Thyroid gland (tissue), 4 donors: ENCODE measurements at regions not wholly inside any gene's neighbourhood (a gene's known extent, or its start where the extent isn't known, plus 50 kb on each side); places are given as distances from the start of the nearest gene placed in this dataset.

Experiments
- POLR2A ChIP-seq, 2 donors: fragments of 450-650 bp; IDR thresholded peaks; one replicate each; pipeline ENCODE4 v1.6.1; 2017; ENCODE audit warnings: antibody characterized with exemption in 2 of 2, mild to moderate bottlenecking in 2 of 2, moderate library complexity in 1 of 2
- TF ChIP-seq, protein P1 (sequence below), 6 experiments: fragments of 200-600 bp in 3 of 6; fragments of 450-650 bp in 3 of 6; sonication (generic) in 3 of 6; IDR thresholded peaks; one replicate each; pipeline ENCODE4 v1.5.1; 2016 to 2019; ENCODE audit warnings: antibody characterized with exemption in 6 of 6, mild to moderate bottlenecking in 2 of 6, inconsistent platforms in 1 of 6, moderate library complexity in 1 of 6

- TF ChIP-seq POLR2A (IDR thresholded peaks at IDR 0.05), result no peak
- TF ChIP-seq, protein P1, sequence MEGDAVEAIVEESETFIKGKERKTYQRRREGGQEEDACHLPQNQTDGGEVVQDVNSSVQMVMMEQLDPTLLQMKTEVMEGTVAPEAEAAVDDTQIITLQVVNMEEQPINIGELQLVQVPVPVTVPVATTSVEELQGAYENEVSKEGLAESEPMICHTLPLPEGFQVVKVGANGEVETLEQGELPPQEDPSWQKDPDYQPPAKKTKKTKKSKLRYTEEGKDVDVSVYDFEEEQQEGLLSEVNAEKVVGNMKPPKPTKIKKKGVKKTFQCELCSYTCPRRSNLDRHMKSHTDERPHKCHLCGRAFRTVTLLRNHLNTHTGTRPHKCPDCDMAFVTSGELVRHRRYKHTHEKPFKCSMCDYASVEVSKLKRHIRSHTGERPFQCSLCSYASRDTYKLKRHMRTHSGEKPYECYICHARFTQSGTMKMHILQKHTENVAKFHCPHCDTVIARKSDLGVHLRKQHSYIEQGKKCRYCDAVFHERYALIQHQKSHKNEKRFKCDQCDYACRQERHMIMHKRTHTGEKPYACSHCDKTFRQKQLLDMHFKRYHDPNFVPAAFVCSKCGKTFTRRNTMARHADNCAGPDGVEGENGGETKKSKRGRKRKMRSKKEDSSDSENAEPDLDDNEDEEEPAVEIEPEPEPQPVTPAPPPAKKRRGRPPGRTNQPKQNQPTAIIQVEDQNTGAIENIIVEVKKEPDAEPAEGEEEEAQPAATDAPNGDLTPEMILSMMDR (IDR thresholded peaks at IDR 0.05), result no peak
Observed at GRCh38 chr12:111032591-111032919, 112.2 kb upstream of the MYL2 start.
